HepG2 (cell line): ENCODE measurements at regions not wholly inside any gene's neighbourhood (a gene's known extent, or its start where the extent isn't known, plus 50 kb on each side); places are given as distances from the start of the nearest gene placed in this dataset.

Source experiments
- EHMT2 ChIP-seq: fragments of 200-600 bp; sonication (generic); IDR thresholded peaks from 2 replicates; pipeline ENCODE4 v1.7.0; 2017; ENCODE audit warnings: antibody characterized with exemption, low read depth, low read length, borderline replicate concordance
- TF ChIP-seq, protein P1 (sequence below), 2 experiments: sonication (generic) in 1 of 2; formaldehyde crosslinking in 1 of 2; IDR thresholded peaks; 2 replicates each; pipeline versions ENCODE4 v1.5.1 to v1.6.1; 2011 to 2020; ENCODE audit warnings: borderline replicate concordance in 1 of 2, low read depth in 1 of 2, low read length in 1 of 2, mild to moderate bottlenecking in 1 of 2, missing genetic modification reagents in 1 of 2, moderate library complexity in 1 of 2

DNA sequence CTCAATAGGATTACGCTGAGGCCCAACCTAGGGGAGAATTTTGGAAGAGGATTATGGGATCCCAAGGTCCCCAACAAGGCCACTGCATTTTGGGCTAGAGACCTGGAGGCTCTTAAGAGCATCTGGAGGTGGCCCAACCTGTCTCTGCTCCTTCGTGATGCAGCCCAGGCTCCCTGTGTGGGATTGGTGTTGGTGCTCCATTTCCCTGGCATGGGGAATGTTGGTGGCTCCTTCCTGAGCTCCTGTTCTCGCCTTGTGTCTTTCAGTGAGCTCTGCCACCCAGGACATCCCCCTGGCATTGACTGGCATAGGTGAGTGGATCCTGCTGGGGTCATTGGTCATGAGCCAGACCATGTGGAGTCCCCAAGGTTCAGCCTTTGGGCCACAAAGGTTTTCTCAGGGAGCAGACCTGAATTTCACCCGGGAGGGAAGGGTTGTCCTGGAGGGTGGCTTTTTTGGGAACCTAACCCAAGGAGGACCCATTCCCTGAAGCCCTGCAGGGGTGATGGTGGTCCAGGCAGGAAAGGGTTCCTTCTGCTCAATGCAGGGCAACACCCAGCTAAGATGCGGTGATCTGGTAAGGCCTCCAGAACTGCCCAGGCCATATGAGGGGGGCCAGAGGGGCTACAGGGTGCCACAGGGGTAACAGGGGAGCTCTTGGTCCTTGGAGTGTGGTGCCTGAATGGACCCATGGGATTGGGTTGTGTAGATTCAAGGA lies 202.5 kb downstream of the UBE3A start:
- no peak for TF ChIP-seq EHMT2
- TF ChIP-seq, protein P1, sequence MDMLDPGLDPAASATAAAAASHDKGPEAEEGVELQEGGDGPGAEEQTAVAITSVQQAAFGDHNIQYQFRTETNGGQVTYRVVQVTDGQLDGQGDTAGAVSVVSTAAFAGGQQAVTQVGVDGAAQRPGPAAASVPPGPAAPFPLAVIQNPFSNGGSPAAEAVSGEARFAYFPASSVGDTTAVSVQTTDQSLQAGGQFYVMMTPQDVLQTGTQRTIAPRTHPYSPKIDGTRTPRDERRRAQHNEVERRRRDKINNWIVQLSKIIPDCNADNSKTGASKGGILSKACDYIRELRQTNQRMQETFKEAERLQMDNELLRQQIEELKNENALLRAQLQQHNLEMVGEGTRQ (IDR thresholded peaks at IDR 0.05; ENCODE audit: low read depth, low read length) = no peak
- TF ChIP-seq, protein P1 (CRISPR knock-in tag; IDR thresholded peaks at IDR 0.05; ENCODE audit: borderline replicate concordance) = no peak
